Heart right ventricle (tissue), 16 donors: ENCODE measurements at regions not wholly inside any gene's neighbourhood (a gene's known extent, or its start where the extent isn't known, plus 50 kb on each side); places are given as distances from the start of the nearest gene placed in this dataset.
A peak's percentile ranks its signal among the peaks of the same experiment; 100 is the strongest.

Experiments used
- ATAC-seq, 8 donors: fragments of 200-7000 bp; cut with Tn5 transposase; one replicate each; pipeline ENCODE4 v1.9.1; 2020; ENCODE audit warnings: mild to moderate bottlenecking in 8 of 8, moderate library complexity in 8 of 8, moderate number of reproducible peaks in 1 of 8
- DNase-seq, 2 donors: peaks; one replicate each; pipeline ENCODE4 v3.0.0-alpha.2; 2020
- H3K27ac ChIP-seq, 10 donors: fragments of 200-600 bp; sonication (generic) in 2 of 10; one replicate each; pipeline versions ENCODE4 v1.5.0 to v1.8.0; 2020 to 2022; ENCODE audit warnings: mild to moderate bottlenecking in 3 of 10
- H3K27me3 ChIP-seq, 7 donors: fragments of 200-600 bp; one replicate each; pipeline ENCODE4 v1.8.0; 2021 to 2022; ENCODE audit warnings: mild to moderate bottlenecking in 2 of 7
- H3K36me3 ChIP-seq, 9 donors: fragments of 200-600 bp; sonication (generic) in 1 of 9; one replicate each; pipeline versions ENCODE4 v1.5.0 to v1.8.0; 2020 to 2022; ENCODE audit warnings: mild to moderate bottlenecking in 2 of 9
- H3K4me1 ChIP-seq, 9 donors: fragments of 200-600 bp; sonication (generic) in 1 of 9; one replicate each; pipeline versions ENCODE4 v1.5.0 to v1.8.0; 2020 to 2022; ENCODE audit warnings: mild to moderate bottlenecking in 4 of 9
- H3K4me3 ChIP-seq, 10 donors: fragments of 200-600 bp; sonication (generic) in 2 of 10; one replicate each; pipeline versions ENCODE4 v1.5.0 to v1.8.0; 2020 to 2022; ENCODE audit warnings: mild to moderate bottlenecking in 7 of 10, moderate library complexity in 2 of 10
- H3K9me3 ChIP-seq, 11 donors: fragments of 200-600 bp in 10 of 11; sonication (generic) in 2 of 11; one replicate each; pipeline versions ENCODE4 v1.5.0 to v1.8.0; 2013 to 2022; ENCODE audit warnings: mild to moderate bottlenecking in 2 of 11, control low read depth in 1 of 11, moderate library complexity in 1 of 11
- CTCF ChIP-seq, 9 donors: fragments of 200-600 bp; sonication (generic) in 2 of 9; IDR thresholded peaks; one replicate each; pipeline versions ENCODE4 v1.5.0 to v1.8.0; 2021 to 2022; ENCODE audit warnings: antibody characterized with exemption in 9 of 9, mild to moderate bottlenecking in 5 of 9, moderate library complexity in 1 of 9
- WGBS, 2 donors: extraction: QIAGEN DNeasy Blood & Tissue Kit; methylation state at CpG; one replicate each; pipeline ENCODE4 v1.1.7; 2013; ENCODE audit warnings: inconsistent platforms in 1 of 2; 5-methylcytosine and 5-hydroxymethylcytosine counted together
- intact Hi-C, 10 donors: fragments of 100-400 bp; cut with DNase I; formaldehyde crosslinking; loops; one replicate each; pipeline versions ENCODE4 v1.11.1 to v1.14.2; 2022
- donor health status: Arrhythmogenic right ventricular cardiomyopathy.
- donor health status: ischemic (EF 13 %, LVEDD 7.1; RV severe dilation, severe dysfunction).
- donor health status: healthy with polysubstance abuse.
- donor health status: DM: no; HTN: yes; CAD: no.
- donor health status: DM: no; HTN: no; CAD: no.
- donor health status: ischemic (EF 25% LVEDD 6.9; RV normal size, moderate dysfunction).
- donor health status: ischemic (EF 25% LVEDD 5.7; RV mildly dilated, moderate dysfunction).
- donor health status: healthy.
- donor health status: DM: yes; HTN: yes; CAD: no.
- donor health status: Ischemic cardiomyopathy.
- donor health status: ischemic (EF 35%, LVEDD 5.7; RV mildly dilated, moderate dysfunction).
- donor health status: nonischemic (EF 11% LVEDD 7.7; RV severe dilation, severe dysfunction).
- donor health status: DM: yes; HTN: yes; CAD: no.
- donor health status: PGD.
- donor health status: ischemic (EF 29% LVEDD 5.4; RV normal size, mild dysfunction).
- donor health status: nonischemic (EF 23%, LVEDD 6.1; RV moderate dilation, normal function).

GRCh38 chr11:90556606-90557005 lies 333.8 kb upstream of the CHORDC1 start:
- Histone ChIP-seq H3K36me3 (no peaks in the 10 kb centered on the region), H3K4me1 (peaks cover 0 to 10% (median 0%) of the 10 kb centered on the region in 9 donors), H3K27ac (peak overlapping the region in 3 of 10 donors; percentile 32 to 58 (median 37)), H3K9me3 (peaks cover 0 to 27% (median 0%) of the 10 kb centered on the region in 11 donors), H3K27me3 (no peaks in the 10 kb centered on the region), H3K4me3 (no peak overlapping the region)
- ATAC-seq (peak; percentile 52 to 98 (median 91)), DNase-seq (peak in 1 of 2 donors; percentile 16)
- intact Hi-C loops: no loop called here
- no peak for TF ChIP-seq CTCF (IDR thresholded peaks at IDR 0.05)
- WGBS, 2 donors: 17 to 26% methylated on average over 4 of the region's 4 CpGs

- no peak for TF ChIP-seq CTCF (IDR thresholded peaks at IDR 0.05)
- H3K4me1 ChIP-seq: peaks cover 0 to 10% (median 0%) of the 10 kb centered on the region in 9 donors
- WGBS, 2 donors: 56 to 60% methylated on average over 1 of the region's 1 CpG
- no peaks in the 10 kb centered on the region for H3K27me3 ChIP-seq
- no peak overlapping the region for H3K4me3 ChIP-seq
- no peak for DNase-seq
- intact Hi-C loops: no loop called here
- peak overlapping the region in 3 of 10 donors; percentile 32 to 58 (median 37) for H3K27ac ChIP-seq
- H3K9me3 ChIP-seq: peaks cover 0 to 23% (median 0%) of the 10 kb centered on the region in 11 donors
- ATAC-seq: peak in 1 of 8 donors; percentile 52
- no peaks in the 10 kb centered on the region for H3K36me3 ChIP-seq
Observed at GRCh38 chr11:90556026-90556425, 333.2 kb upstream of the CHORDC1 start.

- TF ChIP-seq CTCF (IDR thresholded peaks at IDR 0.05): no peak
- H3K27me3 ChIP-seq: no peaks in the 10 kb centered on the region
- intact Hi-C loops: no loop called here
- H3K9me3 ChIP-seq: peaks cover 0 to 17% (median 0%) of the 10 kb centered on the region in 11 donors
- H3K27ac ChIP-seq: no peak overlapping the region
- WGBS, 2 donors: 69 to 76% methylated on average over 2 of the region's 2 CpGs
- DNase-seq (no peak), ATAC-seq (no peak)
- H3K36me3 ChIP-seq: no peaks in the 10 kb centered on the region
- H3K4me3 ChIP-seq: no peak overlapping the region
- peaks cover 0 to 10% (median 0%) of the 10 kb centered on the region in 9 donors for H3K4me1 ChIP-seq
Observed at GRCh38 chr11:90555477-90555876, 332.6 kb upstream of the CHORDC1 start.

- H3K4me3 ChIP-seq: no peak overlapping the region
- TF ChIP-seq CTCF (IDR thresholded peaks at IDR 0.05): peak in 4 of 9 donors; percentile 13 to 50 (median 43)
- H3K4me1 ChIP-seq: no peaks in the 10 kb centered on the region
- no peaks in the 10 kb centered on the region for H3K9me3 ChIP-seq
- no peaks in the 10 kb centered on the region for H3K36me3 ChIP-seq
- H3K27ac ChIP-seq: no peak overlapping the region
- intact Hi-C loops: loop anchor here in 2 of 10 donors (10.0 kb wide), 1 partner anchor 67 kb away; no protein-coding TSS in a partner anchor
- DNase-seq: no peak
- H3K27me3 ChIP-seq: no peaks in the 10 kb centered on the region
- ATAC-seq: no peak
Observed at GRCh38 chr11:90542092-90542491, 319.2 kb upstream of the CHORDC1 start.
